Middle frontal gyrus (tissue), 1 donor: ENCODE measurements at regions not wholly inside any gene's neighbourhood (a gene's known extent, or its start where the extent isn't known, plus 50 kb on each side); places are given as distances from the start of the nearest gene placed in this dataset.
"Not testable (repeated sequence)": the region's sequence is repeated elsewhere in the genome, so short reads cannot be mapped to it uniquely, and the experiment has no call there.

Source experiments
- DNase-seq: peaks from one replicate; pipeline ENCODE4 v3.0.0-alpha.2; 2015; ENCODE audit warnings: low spot score; ENCODE audit errors: extremely low spot score

GRCh38 chr4:169934794-169935429 is 91.3 kb downstream of the MFAP3L start:
- no peak for DNase-seq

DNA sequence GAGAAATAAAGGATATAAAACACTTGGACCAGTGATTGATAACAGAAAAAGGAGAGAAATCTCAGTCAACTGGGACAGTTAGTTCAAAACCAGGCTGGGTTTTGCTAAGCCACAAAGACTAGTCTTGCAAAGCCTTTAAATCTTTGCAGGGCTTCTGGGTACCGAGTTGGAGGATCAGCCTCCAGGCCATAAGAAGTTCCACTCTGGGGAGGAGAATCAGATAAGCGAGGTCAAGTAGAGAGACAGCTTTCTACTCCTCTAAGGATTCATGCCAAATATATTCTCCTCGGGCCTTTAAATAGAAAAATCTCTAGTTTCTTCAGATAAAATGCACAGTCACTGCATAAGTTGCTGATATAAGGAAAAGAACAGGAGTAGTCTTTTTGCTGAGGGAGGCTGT is 92.7 kb downstream of the MFAP3L start:
- no peak for DNase-seq

GRCh38 chr4:169931964-169932363 is 94.2 kb downstream of the MFAP3L start:
- no peak for DNase-seq

DNA sequence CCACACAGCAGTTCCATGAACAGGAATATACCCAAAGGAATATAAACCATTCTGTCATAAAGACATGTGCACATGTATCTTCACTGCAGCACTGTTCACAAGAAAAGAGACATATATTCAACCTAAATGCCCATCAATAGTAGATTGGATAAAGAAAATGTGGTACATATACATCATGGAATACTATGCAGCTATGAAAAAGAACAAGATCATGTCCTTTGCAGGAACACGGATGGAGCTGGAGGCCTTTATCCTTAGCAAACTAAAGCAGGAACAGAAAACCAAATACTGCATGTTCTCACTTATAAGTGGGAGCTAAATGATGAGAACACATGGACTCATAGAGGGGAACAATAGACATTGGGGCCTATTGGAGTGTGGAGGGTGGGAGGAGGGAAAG is 95.4 kb downstream of the MFAP3L start:
- DNase-seq, result not testable (repeated sequence)

GRCh38 chr4:169927280-169927679 is 98.9 kb downstream of the MFAP3L start:
- DNase-seq, result no peak

DNA sequence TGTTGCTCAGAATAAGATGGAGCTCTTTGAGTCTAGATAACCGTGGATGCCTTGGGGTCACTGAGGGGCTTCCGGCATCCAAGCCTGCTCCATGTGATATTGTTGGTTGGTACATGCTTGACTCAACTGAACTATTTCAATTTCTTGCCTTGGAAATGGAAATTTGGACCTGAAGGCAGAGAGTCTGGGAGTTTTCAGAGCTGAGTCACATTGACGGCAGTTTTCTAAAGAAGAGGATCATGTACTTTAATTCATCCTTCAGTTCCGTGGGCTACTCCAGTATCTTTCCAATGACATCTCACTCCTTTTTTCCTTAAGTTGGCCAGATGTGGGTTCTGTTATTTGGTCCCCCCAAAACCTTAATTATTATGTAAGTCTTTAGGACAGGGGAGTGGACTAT is 100.5 kb downstream of the MFAP3L start:
- DNase-seq, result no peak

DNA sequence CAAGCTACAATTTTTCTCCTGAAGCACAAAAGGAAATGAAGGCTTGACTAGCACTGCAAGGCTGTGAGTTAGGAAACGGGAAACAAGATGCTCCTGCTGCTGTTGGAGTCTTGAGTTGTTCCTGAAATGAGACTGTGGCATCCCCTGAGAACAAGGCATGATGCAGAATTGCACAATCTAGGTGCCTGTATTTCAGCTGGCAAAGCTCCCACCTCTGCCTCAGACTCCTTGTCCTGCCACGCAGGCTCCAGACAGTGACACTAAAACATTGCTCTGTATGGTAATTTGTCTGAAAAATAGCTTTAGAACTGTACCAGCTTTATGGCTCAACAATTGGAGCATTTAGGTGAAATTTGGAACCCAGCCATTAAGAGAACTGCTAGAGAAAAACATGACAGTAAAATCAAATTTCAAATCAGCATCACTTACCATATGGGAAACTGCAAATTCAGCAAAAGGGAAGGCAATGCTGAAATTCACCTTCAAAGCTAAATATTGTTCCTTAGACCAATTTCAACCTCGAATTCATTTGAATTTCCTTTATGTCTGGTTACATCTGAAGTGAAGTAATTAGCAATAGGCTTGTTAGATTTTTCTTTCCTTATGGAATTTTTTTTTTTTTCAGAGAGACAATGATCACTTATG is 103.4 kb downstream of the MFAP3L start:
- peak; percentile 24 for DNase-seq

DNA sequence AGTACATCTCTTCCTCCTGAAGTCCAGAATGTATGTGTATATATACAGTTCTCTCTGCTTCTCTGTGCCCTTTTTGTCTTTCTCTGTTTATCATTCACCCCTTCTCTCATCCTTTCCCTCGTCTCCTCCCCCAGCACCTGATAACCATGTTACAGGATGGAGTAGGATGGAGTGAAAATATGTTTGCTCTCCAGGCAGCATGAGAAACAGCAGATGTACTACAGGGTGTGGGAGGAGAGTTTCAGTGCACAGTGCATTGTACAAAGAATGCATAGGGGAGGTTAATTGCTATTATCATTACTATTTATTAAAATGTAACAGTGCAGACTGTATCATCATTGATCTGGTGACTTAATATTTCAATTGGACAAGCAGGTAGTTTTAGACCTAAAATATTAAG is 104.5 kb downstream of the MFAP3L start:
- no peak for DNase-seq

DNA sequence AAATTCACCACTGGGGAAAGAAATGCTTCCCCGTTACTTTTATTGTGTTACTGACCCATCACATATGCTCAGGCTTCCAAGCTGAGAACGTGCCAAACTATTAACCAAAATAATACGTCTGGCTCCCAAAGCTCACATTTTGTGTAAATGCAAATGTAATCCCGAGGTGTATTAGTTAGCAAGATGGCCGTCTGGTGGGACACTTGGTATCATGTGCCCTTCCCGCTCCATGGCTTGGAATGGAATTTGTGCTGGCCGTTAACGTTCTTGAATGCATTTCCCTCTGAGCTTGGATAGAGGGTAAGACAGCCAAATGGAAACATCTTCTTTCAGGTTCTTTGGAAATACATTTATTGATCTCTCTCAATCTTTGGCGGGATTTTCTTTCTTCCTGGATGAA is 105.0 kb downstream of the MFAP3L start:
- DNase-seq, result no peak

DNA sequence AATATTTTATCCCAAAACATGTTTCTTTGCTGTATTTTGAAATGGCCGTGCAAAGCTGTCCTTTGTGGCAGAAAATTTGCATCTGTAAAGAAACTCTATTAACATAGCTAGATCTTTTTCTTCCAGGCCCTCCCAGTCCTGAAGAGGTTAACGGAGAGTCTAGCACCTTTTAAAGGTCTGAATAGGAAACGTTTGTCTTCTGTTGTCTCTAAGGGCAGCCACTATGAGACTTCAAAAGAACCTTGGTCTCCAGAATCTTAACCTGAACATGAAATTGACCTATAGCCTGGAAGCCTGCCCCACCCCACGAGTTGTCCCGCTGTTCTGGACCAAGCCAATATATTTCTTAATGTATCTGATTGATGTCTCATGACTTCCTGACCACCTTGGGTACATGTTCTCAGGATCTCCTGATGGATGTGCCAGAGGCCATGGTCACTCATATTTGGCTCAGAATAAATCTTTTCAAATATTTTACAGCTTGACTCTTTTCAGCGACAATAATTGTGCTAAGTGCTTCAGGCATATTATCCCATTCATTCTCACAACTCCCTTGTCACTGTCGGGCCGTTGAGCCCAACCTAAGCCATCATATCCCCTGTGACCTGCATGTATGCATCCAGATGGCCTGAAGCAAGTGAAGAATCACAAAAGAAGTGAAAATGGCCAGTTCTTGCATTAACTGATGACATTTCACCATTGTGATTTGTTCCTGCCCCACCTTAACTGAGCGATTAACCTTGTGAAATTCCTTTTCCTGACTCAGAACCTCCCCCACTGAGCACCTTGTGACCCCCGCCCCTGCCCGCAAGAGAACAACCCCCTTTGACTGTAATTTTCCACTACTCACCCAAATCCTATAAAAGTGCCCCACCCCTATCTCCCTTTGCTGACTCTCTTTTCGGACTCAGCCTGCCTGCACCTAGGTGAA is 106.7 kb downstream of the MFAP3L start:
- DNase-seq, result not testable (repeated sequence)

DNA sequence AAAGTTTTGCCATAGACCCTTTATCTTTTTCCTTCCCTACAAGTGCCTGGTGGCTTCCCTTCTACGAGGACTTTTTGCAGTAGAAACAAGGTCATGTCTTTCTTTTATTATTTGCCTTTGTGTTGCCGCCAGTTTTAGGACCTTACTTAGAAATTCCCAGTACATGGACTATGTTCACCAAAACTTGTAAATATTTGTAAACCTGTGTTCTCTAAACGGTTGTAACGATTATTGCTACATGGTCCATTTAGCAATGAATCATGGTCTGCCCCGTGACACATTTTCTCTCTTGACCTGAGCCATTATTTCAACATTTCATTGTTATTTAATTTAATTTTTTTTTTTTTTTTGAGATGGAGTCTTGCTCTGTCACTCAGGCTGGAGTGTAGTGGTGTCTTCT is 110.7 kb downstream of the MFAP3L start:
- no peak for DNase-seq

- no peak for DNase-seq
These were observed 111.3 kb downstream of the MFAP3L start for GRCh38 chr4:169914866-169915265.

GRCh38 chr4:169912996-169913395 is 113.2 kb downstream of the MFAP3L start:
- no peak for DNase-seq

DNA sequence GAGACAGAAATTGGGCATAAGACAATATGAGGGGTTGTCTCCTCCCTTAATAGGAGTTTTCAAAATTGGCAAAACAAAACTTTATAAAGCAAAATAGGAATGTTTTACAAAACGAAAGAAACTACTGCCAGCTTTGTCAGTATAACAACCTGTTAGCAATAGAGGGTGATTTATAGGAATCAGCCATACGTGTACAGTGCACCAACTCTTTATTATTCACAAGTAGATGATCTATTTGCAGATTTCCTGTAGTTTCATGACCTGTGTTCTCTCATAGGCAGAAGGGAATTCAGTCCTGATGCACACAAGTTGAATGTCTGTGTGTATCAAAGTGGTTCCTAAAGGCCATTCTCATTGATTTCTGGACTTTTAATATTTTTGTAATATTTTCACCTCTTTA is 116.3 kb downstream of the MFAP3L start:
- DNase-seq, result no peak

GRCh38 chr4:169909479-169909878 is 116.7 kb downstream of the MFAP3L start:
- no peak for DNase-seq

DNA sequence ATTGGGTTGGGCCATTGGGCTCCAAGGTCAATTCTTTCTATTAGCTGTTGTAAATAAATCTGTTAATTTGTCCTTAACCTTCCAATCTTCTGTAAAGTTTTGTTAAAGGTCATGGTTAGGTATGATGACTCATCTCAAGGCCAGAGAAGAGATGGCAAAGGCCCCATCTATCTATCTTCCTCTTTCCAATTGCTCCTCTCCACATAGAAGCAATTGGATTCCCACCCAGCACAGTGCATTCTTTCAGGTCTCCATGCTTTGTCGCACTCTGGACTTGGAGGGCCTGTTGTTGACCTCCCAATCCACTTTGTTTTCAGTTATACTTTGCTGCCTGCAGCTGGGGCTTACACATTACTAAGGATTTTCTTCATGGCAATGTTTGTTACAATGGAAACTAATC is 118.5 kb downstream of the MFAP3L start:
- no peak for DNase-seq

DNA sequence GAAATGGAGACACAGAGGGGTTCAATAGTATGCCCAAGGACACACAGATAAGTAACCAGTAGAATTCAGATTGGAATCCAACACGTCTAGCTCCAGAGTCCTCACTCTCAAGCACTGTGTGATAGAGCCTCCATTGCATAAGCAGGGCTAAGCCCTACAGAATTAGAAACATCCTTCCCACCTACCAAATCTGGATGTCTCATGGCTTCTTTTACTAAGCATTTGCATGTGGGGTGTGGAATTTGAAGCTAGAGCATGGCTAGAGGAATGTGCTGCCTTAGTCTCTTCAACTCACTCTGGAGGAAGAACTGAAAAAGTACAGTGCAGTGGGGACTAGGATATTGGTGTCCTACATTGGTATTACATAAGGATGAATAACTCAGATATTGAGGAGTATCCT is 119.4 kb downstream of the MFAP3L start:
- no peak for DNase-seq

DNA sequence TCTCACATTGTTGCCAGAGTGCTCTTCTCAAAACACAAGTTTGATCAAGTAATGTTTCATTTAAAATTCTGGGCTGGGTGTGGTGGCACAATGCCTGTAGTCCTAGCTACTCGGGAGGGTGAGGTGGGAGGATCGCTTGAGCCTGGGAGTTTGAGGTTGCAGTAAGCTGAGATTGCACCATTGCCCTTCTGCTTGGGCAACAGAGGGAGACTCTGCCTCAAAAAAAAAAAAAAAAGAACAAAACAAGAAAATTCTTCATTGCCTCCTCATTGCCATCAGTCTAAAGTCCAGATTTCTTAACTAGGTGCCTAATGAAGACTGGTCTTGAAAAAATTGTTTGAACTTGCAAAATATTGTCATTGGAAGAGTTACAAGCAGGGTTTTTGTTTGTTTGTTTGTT is 120.1 kb downstream of the MFAP3L start:
- no peak for DNase-seq

DNA sequence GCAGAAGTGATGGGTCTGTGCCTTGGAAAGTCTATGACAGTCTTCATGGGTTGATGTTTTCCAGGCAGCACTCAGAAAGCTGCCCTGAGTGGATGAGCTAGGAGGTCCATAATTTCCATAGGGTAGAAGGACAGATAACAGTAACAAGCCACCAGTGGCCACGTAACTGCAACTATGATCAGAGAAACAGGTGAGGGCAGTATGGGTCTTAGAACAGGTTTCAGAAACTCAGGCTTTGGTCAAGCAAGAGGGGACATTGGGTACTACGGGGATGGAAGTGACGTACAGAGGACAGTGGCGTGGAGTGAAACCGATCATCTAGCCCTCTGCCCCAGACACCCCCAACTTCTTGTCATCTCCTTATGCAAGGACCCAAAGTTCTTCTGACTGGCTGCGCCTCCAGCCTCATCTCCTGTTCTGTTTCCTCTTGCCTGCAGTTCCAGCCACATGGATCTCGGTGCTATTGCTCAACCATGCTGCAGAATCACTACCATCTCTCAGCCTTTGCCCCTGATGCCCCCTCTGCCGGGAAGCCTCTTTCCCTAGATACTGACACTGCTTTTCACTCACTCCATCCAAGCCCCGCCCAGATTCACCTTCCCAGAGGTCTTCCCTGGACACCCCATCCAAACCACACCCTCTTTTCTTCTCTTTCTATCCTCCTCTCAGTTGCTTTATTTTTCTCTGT is 123.4 kb downstream of the MFAP3L start:
- no peak for DNase-seq

- DNase-seq, result no peak
These were observed 125.9 kb downstream of the MFAP3L start for GRCh38 chr4:169900241-169900845.

GRCh38 chr4:169899295-169899694 is 126.9 kb downstream of the MFAP3L start:
- no peak for DNase-seq
